ENCODE measurements at regions not wholly inside any gene's neighbourhood (a gene's known extent, or its start where the extent isn't known, plus 50 kb on each side); places are given as distances from the start of the nearest gene placed in this dataset.

- no peak for TF ChIP-seq CTCF (IDR thresholded peaks at IDR 0.05; ENCODE audit: insufficient read depth, low read length)
- no peak for TF ChIP-seq POLR2AphosphoS5 (IDR thresholded peaks at IDR 0.05; ENCODE audit: low read depth)
- no peak for TF ChIP-seq SPI1 (IDR thresholded peaks at IDR 0.05; ENCODE audit: borderline replicate concordance, low read depth)
- no peak for TF ChIP-seq REST (IDR thresholded peaks at IDR 0.05; ENCODE audit: insufficient replicate concordance, low read depth)
Observed at GRCh38 chr4:180491210-180491609, 1752.0 kb upstream of the TENM3 start.

All from HL-60 (cell line).